Astrocyte (in vitro differentiated cells and primary cell): ENCODE measurements at regions not wholly inside any gene's neighbourhood (a gene's known extent, or its start where the extent isn't known, plus 50 kb on each side); places are given as distances from the start of the nearest gene placed in this dataset.

ENCODE experiments used
- DNase-seq: peaks from one replicate; pipeline ENCODE4 v3.0.0-alpha.2; 2010; ENCODE audit warnings: low read depth
- FAIRE-seq: peaks from 2 replicates; lab custom pipeline; 2011; peaks lifted over from hg19 to GRCh38; lab: Jason Lieb, UNC
- H2AFZ ChIP-seq: 2 replicates; pipeline ENCODE4 v1.6.0; 2012; ENCODE audit warnings: low read depth, low read length, inconsistent platforms
- H3K27ac ChIP-seq: 2 replicates; pipeline ENCODE4 v1.5.1; 2011; ENCODE audit warnings: low read depth, low read length, inconsistent platforms
- H3K27me3 ChIP-seq: 2 replicates; pipeline ENCODE4 v1.6.0; 2011; ENCODE audit warnings: low read length, inconsistent platforms; ENCODE audit not compliant: insufficient read depth
- H3K36me3 ChIP-seq: 2 replicates; pipeline ENCODE4 v1.5.1; 2011; ENCODE audit warnings: low read length, inconsistent platforms; ENCODE audit not compliant: insufficient read depth
- H3K4me1 ChIP-seq: 2 replicates; pipeline ENCODE4 v1.5.1; 2011; ENCODE audit warnings: low read length, inconsistent platforms; ENCODE audit not compliant: insufficient read depth
- H3K4me2 ChIP-seq: 2 replicates; pipeline ENCODE4 v1.6.0; 2012; ENCODE audit warnings: low read length, inconsistent platforms
- H3K4me3 ChIP-seq: 2 replicates; pipeline ENCODE4 v1.5.1; 2011; ENCODE audit warnings: low read depth, mild to moderate bottlenecking, low read length, inconsistent platforms; ENCODE audit not compliant: insufficient read depth
- H3K79me2 ChIP-seq: 2 replicates; pipeline ENCODE4 v1.6.0; 2012; ENCODE audit warnings: mild to moderate bottlenecking, low read length, inconsistent platforms; ENCODE audit not compliant: insufficient read depth
- H3K9ac ChIP-seq: 2 replicates; pipeline ENCODE4 v1.6.0; 2012; ENCODE audit warnings: mild to moderate bottlenecking, low read length, inconsistent platforms
- H3K9me3 ChIP-seq: 2 replicates; pipeline ENCODE4 v1.5.1; 2012; ENCODE audit warnings: low read depth, mild to moderate bottlenecking, low read length, inconsistent platforms; ENCODE audit not compliant: insufficient read depth
- H4K20me1 ChIP-seq: 2 replicates; pipeline ENCODE4 v1.6.0; 2012; ENCODE audit warnings: low read length, inconsistent platforms; ENCODE audit not compliant: insufficient read depth
- H3K27ac Mint-ChIP-seq: one replicate; pipeline ENCODE4 v1.8.0; 2021; ENCODE audit warnings: mild to moderate bottlenecking, mixed read lengths; ENCODE audit not compliant: unreplicated experiment
- H3K27me3 Mint-ChIP-seq: one replicate; pipeline ENCODE4 v1.8.0; 2021; ENCODE audit warnings: low read depth, mixed read lengths; ENCODE audit not compliant: unreplicated experiment
- H3K36me3 Mint-ChIP-seq: one replicate; pipeline ENCODE4 v1.8.0; 2021; ENCODE audit warnings: low read depth, mixed read lengths; ENCODE audit not compliant: unreplicated experiment
- H3K4me1 Mint-ChIP-seq: one replicate; pipeline ENCODE4 v1.8.0; 2021; ENCODE audit warnings: low read depth, mixed read lengths; ENCODE audit not compliant: unreplicated experiment
- H3K4me3 Mint-ChIP-seq: one replicate; pipeline ENCODE4 v1.8.0; 2021; ENCODE audit warnings: mild to moderate bottlenecking, moderate library complexity, mixed read lengths; ENCODE audit not compliant: unreplicated experiment
- H3K9me3 Mint-ChIP-seq: one replicate; pipeline ENCODE4 v1.8.0; 2021; ENCODE audit warnings: mild to moderate bottlenecking, mixed read lengths; ENCODE audit not compliant: unreplicated experiment
- EZH2 ChIP-seq: IDR thresholded peaks from 2 replicates; pipeline ENCODE4 v1.6.1; 2012; ENCODE audit warnings: mild to moderate bottlenecking, low read length, inconsistent platforms; ENCODE audit not compliant: insufficient read depth
- TF ChIP-seq, protein P1 (sequence below): IDR thresholded peaks from 2 replicates; pipeline ENCODE4 v1.5.1; 2011; ENCODE audit warnings: low read depth, mild to moderate bottlenecking, inconsistent platforms, low read length, moderate library complexity; ENCODE audit not compliant: insufficient read depth

DNA sequence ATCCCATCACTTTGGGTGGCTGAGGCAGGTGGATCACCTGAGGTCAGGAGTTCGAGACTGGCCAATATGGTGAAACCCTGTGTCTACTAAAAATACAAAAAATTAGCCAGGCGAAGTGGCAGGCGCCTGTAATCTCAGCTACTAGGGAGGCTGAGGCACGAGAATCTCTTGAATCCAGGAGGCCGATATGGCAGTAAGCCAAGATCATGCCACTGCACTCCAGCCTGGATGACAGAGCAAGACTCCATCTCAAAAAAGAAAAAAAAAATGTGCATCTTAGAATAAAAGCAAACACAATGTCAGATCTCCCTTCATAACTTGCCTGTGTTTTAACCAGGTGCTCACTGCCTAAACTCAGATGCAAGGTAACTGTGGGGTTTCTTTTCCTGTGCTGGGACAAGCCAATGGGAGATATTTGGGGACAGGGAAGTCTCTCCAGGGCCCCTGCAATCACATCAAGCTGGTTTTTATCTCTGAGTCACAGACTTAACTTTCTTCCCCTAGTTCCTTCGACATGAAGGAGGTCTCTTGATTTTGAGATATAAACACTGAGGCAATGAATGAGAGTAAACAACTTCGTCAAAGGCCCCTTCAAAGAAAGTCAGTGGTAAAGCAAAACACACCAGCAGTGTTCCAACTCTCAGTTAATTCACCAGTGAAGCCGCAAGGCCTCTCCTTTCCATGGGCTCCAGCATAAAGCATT is 99.1 kb downstream of the SNX18 start:
- DNase-seq, result no peak
- no peak for TF ChIP-seq EZH2
- TF ChIP-seq, protein P1, sequence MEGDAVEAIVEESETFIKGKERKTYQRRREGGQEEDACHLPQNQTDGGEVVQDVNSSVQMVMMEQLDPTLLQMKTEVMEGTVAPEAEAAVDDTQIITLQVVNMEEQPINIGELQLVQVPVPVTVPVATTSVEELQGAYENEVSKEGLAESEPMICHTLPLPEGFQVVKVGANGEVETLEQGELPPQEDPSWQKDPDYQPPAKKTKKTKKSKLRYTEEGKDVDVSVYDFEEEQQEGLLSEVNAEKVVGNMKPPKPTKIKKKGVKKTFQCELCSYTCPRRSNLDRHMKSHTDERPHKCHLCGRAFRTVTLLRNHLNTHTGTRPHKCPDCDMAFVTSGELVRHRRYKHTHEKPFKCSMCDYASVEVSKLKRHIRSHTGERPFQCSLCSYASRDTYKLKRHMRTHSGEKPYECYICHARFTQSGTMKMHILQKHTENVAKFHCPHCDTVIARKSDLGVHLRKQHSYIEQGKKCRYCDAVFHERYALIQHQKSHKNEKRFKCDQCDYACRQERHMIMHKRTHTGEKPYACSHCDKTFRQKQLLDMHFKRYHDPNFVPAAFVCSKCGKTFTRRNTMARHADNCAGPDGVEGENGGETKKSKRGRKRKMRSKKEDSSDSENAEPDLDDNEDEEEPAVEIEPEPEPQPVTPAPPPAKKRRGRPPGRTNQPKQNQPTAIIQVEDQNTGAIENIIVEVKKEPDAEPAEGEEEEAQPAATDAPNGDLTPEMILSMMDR, result no peak
- no peaks in the 10 kb centered on the region for H3K9me3 Mint-ChIP-seq
- no peak overlapping the region for H3K4me3 ChIP-seq
- H3K4me3 Mint-ChIP-seq, result no peak overlapping the region
- no peak overlapping the region for H2AFZ ChIP-seq
- no peak overlapping the region for H3K9ac ChIP-seq
- peaks cover 2% of the 10 kb centered on the region for H3K27me3 ChIP-seq
- peaks cover 20% of the 10 kb centered on the region for H3K4me1 Mint-ChIP-seq
- no peaks in the 10 kb centered on the region for H3K36me3 ChIP-seq
- H3K4me1 ChIP-seq, result peaks cover 5% of the 10 kb centered on the region
- no peaks in the 10 kb centered on the region for H4K20me1 ChIP-seq
- H3K27me3 Mint-ChIP-seq, result peaks cover 11% of the 10 kb centered on the region
- no peaks in the 10 kb centered on the region for H3K9me3 ChIP-seq
- H3K4me2 ChIP-seq, result no peak overlapping the region
- H3K27ac Mint-ChIP-seq, result no peak overlapping the region
- H3K79me2 ChIP-seq, result no peaks in the 10 kb centered on the region
- no peaks in the 10 kb centered on the region for H3K36me3 Mint-ChIP-seq
- no peak overlapping the region for H3K27ac ChIP-seq
- no peak for FAIRE-seq

DNA sequence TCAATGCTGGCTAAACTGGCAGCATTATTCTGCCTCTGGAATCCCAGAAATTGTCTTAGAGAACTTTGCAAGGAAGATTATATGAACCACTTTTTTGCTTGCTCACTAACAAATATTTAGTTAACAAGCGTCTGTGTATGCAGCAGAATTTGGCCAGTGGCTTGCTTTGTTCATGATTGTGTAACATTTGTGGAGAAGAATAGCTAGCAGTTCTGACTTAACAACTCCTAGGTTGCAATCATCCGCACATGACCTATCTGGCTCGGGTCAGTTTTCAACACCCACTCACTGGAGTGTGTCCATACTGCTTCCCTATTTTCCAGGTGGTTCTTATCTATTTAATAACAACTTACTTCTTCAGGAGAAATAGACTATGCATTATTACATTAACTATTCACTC is 98.5 kb downstream of the SNX18 start:
- Histone ChIP-seq H2AFZ (no peak overlapping the region), H3K27ac (no peak overlapping the region), H3K27me3 (no peaks in the 10 kb centered on the region), H3K4me2 (no peak overlapping the region), H3K4me3 (no peak overlapping the region), H4K20me1 (no peaks in the 10 kb centered on the region), H3K79me2 (no peaks in the 10 kb centered on the region), H3K36me3 (no peaks in the 10 kb centered on the region), H3K4me1 (peaks cover 11% of the 10 kb centered on the region), H3K9me3 (no peaks in the 10 kb centered on the region), H3K9ac (no peak overlapping the region)
- Mint-ChIP-seq H3K4me3 (no peak overlapping the region), H3K27me3 (peaks cover 9% of the 10 kb centered on the region), H3K4me1 (peaks cover 24% of the 10 kb centered on the region), H3K36me3 (no peaks in the 10 kb centered on the region), H3K27ac (no peak overlapping the region), H3K9me3 (no peaks in the 10 kb centered on the region)
- no peak for TF ChIP-seq EZH2
- TF ChIP-seq, protein P1, result no peak
- DNase-seq, result peak; percentile 67
- FAIRE-seq, result peak; percentile 47

DNA sequence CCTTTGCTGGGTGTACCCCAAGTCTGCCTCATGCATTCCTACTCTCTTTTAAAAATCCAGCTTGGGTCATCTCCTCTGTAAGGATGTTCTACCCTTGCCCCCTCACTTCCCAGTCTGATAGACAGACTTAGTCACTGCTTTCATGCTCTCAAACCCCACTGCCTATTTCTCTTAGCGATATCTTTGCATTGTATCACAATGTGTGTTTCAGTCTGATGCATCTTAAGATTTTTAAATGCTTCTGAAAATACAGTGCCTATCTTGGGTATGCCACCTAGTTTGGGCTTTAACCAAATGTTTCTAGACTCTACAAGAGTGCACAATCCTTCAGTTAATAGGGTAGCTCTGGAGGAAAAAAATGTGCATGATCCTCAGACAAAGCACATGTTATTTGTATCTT is 97.8 kb downstream of the SNX18 start:
- Mint-ChIP-seq H3K27ac (no peak overlapping the region), H3K36me3 (no peaks in the 10 kb centered on the region), H3K4me1 (peaks cover 24% of the 10 kb centered on the region), H3K4me3 (no peak overlapping the region), H3K9me3 (no peaks in the 10 kb centered on the region), H3K27me3 (peaks cover 5% of the 10 kb centered on the region)
- Histone ChIP-seq H3K36me3 (no peaks in the 10 kb centered on the region), H3K4me2 (no peak overlapping the region), H3K27me3 (no peaks in the 10 kb centered on the region), H3K9ac (no peak overlapping the region), H3K4me3 (no peak overlapping the region), H3K79me2 (no peaks in the 10 kb centered on the region), H2AFZ (no peak overlapping the region), H3K9me3 (no peaks in the 10 kb centered on the region), H3K4me1 (peaks cover 12% of the 10 kb centered on the region), H3K27ac (no peak overlapping the region), H4K20me1 (no peaks in the 10 kb centered on the region)
- DNase-seq, result no peak
- FAIRE-seq, result peak; percentile 59
- TF ChIP-seq EZH2, result no peak
- TF ChIP-seq, protein P1, result no peak
